Muscle layer of colon (tissue), 2 donors: ENCODE measurements at regions not wholly inside any gene's neighbourhood (a gene's known extent, or its start where the extent isn't known, plus 50 kb on each side); places are given as distances from the start of the nearest gene placed in this dataset.
"Not testable (repeated sequence)": the region's sequence is repeated elsewhere in the genome, so short reads cannot be mapped to it uniquely, and the experiment has no call there.

Experiments used
- H3K27ac ChIP-seq: one replicate; pipeline ENCODE4 v1.7.0; 2013; ENCODE audit warnings: low read depth, mild to moderate bottlenecking, low read length, moderate library complexity
- H3K27me3 ChIP-seq, 2 donors: one replicate each; pipeline ENCODE4 v1.7.0; 2013; ENCODE audit warnings: low read length in 2 of 2, mild to moderate bottlenecking in 2 of 2; ENCODE audit not compliant: insufficient read depth in 2 of 2, control insufficient read depth in 1 of 2
- H3K36me3 ChIP-seq: one replicate; pipeline ENCODE4 v1.7.0; 2013; ENCODE audit warnings: mild to moderate bottlenecking, low read length; ENCODE audit not compliant: insufficient read depth
- H3K4me1 ChIP-seq: one replicate; pipeline ENCODE4 v1.7.0; 2013; ENCODE audit warnings: mild to moderate bottlenecking, low read length; ENCODE audit not compliant: insufficient read depth
- H3K4me3 ChIP-seq, 2 donors: one replicate each; pipeline ENCODE4 v1.7.0; 2013; ENCODE audit warnings: low read length in 2 of 2, low read depth in 1 of 2, mild to moderate bottlenecking in 1 of 2, moderate library complexity in 1 of 2
- H3K9ac ChIP-seq: one replicate; pipeline ENCODE4 v1.7.0; 2013; ENCODE audit warnings: low read length
- H3K9me3 ChIP-seq: one replicate; pipeline ENCODE4 v1.7.0; 2013; ENCODE audit warnings: mild to moderate bottlenecking, low read length
- donor health status: abdominal sarcoma.
- donor health status: Adenocarcinoma of cecum.

- Histone ChIP-seq H3K27me3 (peaks cover 0 to 4% of the 10 kb centered on the region in 2 donors), H3K9ac (no peak overlapping the region), H3K36me3 (no peaks in the 10 kb centered on the region), H3K9me3 (no peaks in the 10 kb centered on the region), H3K27ac (no peak overlapping the region), H3K4me1 (peaks cover 8% of the 10 kb centered on the region), H3K4me3 (no peak overlapping the region)
These were observed 205.2 kb upstream of the APCDD1 start for GRCh38 chr18:10249270-10249669.

- Histone ChIP-seq H3K9ac (no peak overlapping the region), H3K36me3 (no peaks in the 10 kb centered on the region), H3K27ac (no peak overlapping the region), H3K4me1 (peaks cover 4% of the 10 kb centered on the region), H3K9me3 (no peaks in the 10 kb centered on the region), H3K4me3 (no peak overlapping the region), H3K27me3 (peaks cover 0 to 4% of the 10 kb centered on the region in 2 donors)
These were observed 204.6 kb upstream of the APCDD1 start for GRCh38 chr18:10249801-10250200.

GRCh38 chr18:10252494-10252893 lies 201.9 kb upstream of the APCDD1 start:
- Histone ChIP-seq H3K9me3 (no peaks in the 10 kb centered on the region), H3K36me3 (no peaks in the 10 kb centered on the region), H3K27ac (no peak overlapping the region), H3K9ac (no peak overlapping the region), H3K27me3 (peaks cover 0 to 4% of the 10 kb centered on the region in 2 donors), H3K4me1 (no peaks in the 10 kb centered on the region), H3K4me3 (no peak overlapping the region)

- H3K27me3 ChIP-seq, result no peaks in the 10 kb centered on the region
- no peaks in the 10 kb centered on the region for H3K36me3 ChIP-seq
- no peaks in the 10 kb centered on the region for H3K4me1 ChIP-seq
- H3K27ac ChIP-seq, result no peak overlapping the region
- H3K9me3 ChIP-seq, result no peaks in the 10 kb centered on the region
- H3K4me3 ChIP-seq, result no peak overlapping the region
- H3K9ac ChIP-seq, result no peak overlapping the region
These were observed 201.3 kb upstream of the APCDD1 start for GRCh38 chr18:10252952-10253705.

GRCh38 chr18:10256276-10256675 lies 198.2 kb upstream of the APCDD1 start:
- not testable (repeated sequence) for H3K9ac ChIP-seq, H3K27ac ChIP-seq, H3K36me3 ChIP-seq, H3K4me1 ChIP-seq, H3K27me3 ChIP-seq, H3K9me3 ChIP-seq, H3K4me3 ChIP-seq

GRCh38 chr18:10258836-10259474 lies 195.5 kb upstream of the APCDD1 start:
- no peak overlapping the region for H3K27ac ChIP-seq
- H3K9me3 ChIP-seq, result no peaks in the 10 kb centered on the region
- H3K36me3 ChIP-seq, result no peaks in the 10 kb centered on the region
- no peaks in the 10 kb centered on the region for H3K4me1 ChIP-seq
- no peak overlapping the region for H3K4me3 ChIP-seq
- no peaks in the 10 kb centered on the region for H3K27me3 ChIP-seq
- H3K9ac ChIP-seq, result no peak overlapping the region

- Histone ChIP-seq H3K9me3 (no peaks in the 10 kb centered on the region), H3K4me1 (no peaks in the 10 kb centered on the region), H3K4me3 (no peak overlapping the region), H3K27me3 (no peaks in the 10 kb centered on the region), H3K9ac (no peak overlapping the region), H3K36me3 (no peaks in the 10 kb centered on the region), H3K27ac (no peak overlapping the region)
These were observed 194.5 kb upstream of the APCDD1 start for GRCh38 chr18:10259901-10260300.

GRCh38 chr18:10261344-10262276 lies 192.8 kb upstream of the APCDD1 start:
- Histone ChIP-seq H3K4me1 (no peaks in the 10 kb centered on the region), H3K36me3 (no peaks in the 10 kb centered on the region), H3K27ac (no peak overlapping the region), H3K4me3 (no peak overlapping the region), H3K9ac (no peak overlapping the region), H3K9me3 (no peaks in the 10 kb centered on the region), H3K27me3 (no peaks in the 10 kb centered on the region)

GRCh38 chr18:10262566-10262965 lies 191.9 kb upstream of the APCDD1 start:
- Histone ChIP-seq H3K27me3 (no peaks in the 10 kb centered on the region), H3K9ac (no peak overlapping the region), H3K4me1 (no peaks in the 10 kb centered on the region), H3K4me3 (no peak overlapping the region), H3K36me3 (no peaks in the 10 kb centered on the region), H3K9me3 (no peaks in the 10 kb centered on the region), H3K27ac (no peak overlapping the region)

- no peaks in the 10 kb centered on the region for H3K9me3 ChIP-seq
- H3K4me1 ChIP-seq, result peaks cover 4% of the 10 kb centered on the region
- H3K27me3 ChIP-seq, result no peaks in the 10 kb centered on the region
- H3K36me3 ChIP-seq, result no peaks in the 10 kb centered on the region
- no peak overlapping the region for H3K27ac ChIP-seq
- no peak overlapping the region for H3K9ac ChIP-seq
- H3K4me3 ChIP-seq, result no peak overlapping the region
These were observed 190.2 kb upstream of the APCDD1 start for GRCh38 chr18:10264260-10264659.

- H3K4me3 ChIP-seq, result no peak overlapping the region
- H3K4me1 ChIP-seq, result peaks cover 19% of the 10 kb centered on the region
- no peaks in the 10 kb centered on the region for H3K36me3 ChIP-seq
- H3K9me3 ChIP-seq, result no peaks in the 10 kb centered on the region
- H3K9ac ChIP-seq, result no peak overlapping the region
- no peak overlapping the region for H3K27ac ChIP-seq
- H3K27me3 ChIP-seq, result no peaks in the 10 kb centered on the region
These were observed 188.7 kb upstream of the APCDD1 start for GRCh38 chr18:10265560-10266333.
